ENCODE measurements at regions not wholly inside any gene's neighbourhood (a gene's known extent, or its start where the extent isn't known, plus 50 kb on each side); places are given as distances from the start of the nearest gene placed in this dataset.

DNA sequence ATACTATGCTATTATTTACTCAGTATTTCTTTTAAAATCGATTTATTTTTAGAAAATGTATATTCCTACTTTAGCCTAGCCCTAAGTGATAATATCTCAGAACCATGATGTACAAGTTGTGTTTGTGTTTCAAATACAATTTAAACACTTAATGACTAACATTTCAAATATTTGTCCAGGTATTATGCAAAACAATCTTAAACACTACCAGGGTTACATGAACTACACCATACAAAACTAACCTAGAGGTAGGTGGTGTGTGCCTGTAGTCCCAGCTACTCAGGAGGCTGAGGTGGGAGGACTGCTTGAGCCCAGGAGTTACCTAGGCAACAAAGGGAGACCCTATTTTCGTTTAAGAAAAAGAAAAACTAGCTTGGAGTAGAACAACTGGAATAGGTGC lies 83.0 kb upstream of the TMEM33 start:
- TF ChIP-seq, protein P1, sequence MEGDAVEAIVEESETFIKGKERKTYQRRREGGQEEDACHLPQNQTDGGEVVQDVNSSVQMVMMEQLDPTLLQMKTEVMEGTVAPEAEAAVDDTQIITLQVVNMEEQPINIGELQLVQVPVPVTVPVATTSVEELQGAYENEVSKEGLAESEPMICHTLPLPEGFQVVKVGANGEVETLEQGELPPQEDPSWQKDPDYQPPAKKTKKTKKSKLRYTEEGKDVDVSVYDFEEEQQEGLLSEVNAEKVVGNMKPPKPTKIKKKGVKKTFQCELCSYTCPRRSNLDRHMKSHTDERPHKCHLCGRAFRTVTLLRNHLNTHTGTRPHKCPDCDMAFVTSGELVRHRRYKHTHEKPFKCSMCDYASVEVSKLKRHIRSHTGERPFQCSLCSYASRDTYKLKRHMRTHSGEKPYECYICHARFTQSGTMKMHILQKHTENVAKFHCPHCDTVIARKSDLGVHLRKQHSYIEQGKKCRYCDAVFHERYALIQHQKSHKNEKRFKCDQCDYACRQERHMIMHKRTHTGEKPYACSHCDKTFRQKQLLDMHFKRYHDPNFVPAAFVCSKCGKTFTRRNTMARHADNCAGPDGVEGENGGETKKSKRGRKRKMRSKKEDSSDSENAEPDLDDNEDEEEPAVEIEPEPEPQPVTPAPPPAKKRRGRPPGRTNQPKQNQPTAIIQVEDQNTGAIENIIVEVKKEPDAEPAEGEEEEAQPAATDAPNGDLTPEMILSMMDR (IDR thresholded peaks at IDR 0.05): no peak

DNA sequence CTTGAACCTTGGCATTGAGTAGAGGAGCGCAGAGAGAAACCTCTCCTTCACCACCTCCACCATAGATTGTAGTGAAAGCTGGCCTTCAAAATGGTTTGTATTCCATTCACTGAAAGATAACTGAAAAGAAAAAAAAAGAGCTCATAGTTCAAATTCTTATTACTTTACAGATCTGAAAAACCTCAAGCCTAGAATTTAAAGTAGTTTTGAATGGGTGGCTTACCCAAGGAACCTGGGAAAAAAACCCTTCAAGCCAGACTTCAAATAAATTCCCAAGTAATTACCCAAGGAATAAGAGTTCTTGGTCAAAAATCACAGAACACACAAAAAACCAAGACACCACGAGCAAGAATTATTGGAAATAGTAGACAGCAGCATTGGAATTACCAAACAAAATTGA lies 83.6 kb upstream of the TMEM33 start:
- TF ChIP-seq, protein P1 (IDR thresholded peaks at IDR 0.05): no peak

DNA sequence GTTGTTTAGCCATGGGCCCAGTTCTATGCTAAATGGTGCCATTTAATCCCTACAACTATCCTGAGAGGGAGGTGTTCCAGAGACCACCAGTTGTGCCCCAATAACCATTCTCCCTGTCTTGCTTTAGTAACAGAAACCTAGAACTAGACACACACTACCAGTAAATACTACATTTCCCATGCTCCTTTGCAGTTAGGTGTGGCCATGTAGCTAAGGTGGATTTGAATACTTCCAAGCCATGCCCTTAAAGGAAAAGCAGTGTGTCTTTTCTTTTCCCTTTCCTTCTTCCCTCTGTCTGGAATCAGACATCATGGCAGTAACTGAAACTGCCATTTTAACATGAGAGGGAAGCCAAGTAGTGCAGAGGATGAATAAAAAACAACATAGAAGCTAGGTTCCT lies 90.9 kb upstream of the TMEM33 start:
- TF ChIP-seq, protein P1 (IDR thresholded peaks at IDR 0.05): no peak

DNA sequence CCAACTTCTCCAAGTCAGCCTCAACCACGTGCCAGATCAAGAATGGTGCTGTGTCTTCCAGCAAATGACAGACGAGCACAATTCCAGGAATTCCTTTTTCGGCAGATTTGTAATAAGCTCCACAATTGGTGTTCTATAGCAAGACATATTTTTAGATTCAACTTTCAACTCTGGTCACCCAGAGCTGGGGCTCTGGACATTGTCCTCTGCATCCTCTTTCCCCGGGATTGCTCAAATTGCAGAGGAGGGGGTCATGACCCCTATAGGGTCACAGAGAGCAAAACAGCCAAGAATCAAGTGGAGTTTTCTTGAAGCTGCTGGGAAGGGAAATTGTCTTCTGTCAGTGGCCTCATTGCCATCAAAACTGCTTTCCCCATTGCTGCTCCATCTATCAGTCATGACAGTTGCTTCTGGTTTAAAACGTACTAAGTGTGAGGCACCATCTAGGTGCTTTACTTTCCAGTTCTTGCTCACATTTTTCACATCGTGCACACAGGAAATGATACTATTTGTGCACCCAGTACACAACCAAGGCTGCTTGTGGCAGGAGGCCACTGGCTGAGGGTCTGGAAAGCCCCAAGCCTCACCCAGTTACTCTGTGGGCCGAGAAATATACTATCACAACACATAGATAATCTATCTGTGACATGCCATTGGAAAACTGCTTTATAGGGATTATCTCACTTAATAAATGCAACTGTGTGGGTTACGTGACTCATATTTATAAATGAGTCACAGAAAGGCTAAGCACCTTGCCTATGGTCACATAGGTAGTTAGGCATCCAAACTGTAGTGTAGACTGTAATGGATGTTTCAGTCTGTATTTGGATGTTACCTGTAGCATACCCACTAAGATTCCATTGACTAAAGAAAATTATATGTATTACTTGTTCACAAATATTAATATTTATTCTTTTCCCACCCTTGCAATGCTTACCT lies 91.7 kb upstream of the PHOX2B start:
- TF ChIP-seq, protein P1 (IDR thresholded peaks at IDR 0.05): no peak

DNA sequence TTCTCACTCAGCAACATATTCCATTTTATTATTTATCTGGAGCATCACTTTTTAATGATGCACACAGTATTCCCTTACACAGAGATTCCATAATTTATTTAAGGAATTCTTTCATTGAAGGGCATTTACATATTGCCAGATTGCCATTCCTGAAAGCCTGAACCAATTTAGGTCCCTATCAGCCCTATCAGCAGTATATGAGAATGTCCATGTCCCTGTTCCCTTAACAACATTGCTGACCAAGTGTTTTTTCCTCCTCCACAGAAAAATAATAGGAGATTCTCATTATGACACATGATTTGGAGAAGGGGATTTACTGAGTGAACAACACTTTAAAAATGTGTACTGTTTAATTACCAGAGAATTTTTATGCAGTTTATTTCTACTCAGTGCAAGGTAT lies 90.1 kb upstream of the PHOX2B start:
- TF ChIP-seq, protein P1 (IDR thresholded peaks at IDR 0.05): no peak

DNA sequence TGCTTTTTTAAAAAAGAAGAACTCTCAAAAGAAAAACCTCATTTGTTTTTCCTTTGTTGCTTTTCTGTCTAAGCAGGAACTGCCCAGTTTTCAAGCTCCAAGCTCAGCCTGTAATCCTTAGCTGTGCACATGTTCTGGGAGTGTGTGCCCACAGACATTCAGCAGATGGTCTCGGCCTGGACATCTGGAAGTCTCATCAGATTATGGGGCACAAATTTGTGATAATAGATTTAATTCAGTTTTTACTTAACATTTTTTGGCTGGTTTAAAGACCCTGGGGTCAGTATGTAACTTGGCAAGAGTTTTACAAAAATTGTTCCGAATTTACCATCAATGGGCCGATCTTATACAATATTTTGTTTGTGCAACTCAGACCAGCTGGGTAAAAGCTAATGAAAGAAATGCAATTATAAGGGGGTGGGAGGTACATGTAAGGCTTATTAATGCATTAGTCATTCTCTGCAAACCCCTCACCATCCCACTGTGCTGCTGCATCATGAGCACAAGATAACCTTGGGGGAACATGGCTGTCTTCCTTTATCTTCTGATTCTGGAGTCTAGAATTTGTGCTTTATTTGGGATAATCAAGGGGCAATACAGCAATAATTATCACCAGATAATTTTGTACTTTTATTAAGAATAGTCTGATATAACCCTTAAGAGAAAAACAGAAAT lies 86.9 kb upstream of the PHOX2B start:
- TF ChIP-seq, protein P1 (IDR thresholded peaks at IDR 0.05): no peak

DNA sequence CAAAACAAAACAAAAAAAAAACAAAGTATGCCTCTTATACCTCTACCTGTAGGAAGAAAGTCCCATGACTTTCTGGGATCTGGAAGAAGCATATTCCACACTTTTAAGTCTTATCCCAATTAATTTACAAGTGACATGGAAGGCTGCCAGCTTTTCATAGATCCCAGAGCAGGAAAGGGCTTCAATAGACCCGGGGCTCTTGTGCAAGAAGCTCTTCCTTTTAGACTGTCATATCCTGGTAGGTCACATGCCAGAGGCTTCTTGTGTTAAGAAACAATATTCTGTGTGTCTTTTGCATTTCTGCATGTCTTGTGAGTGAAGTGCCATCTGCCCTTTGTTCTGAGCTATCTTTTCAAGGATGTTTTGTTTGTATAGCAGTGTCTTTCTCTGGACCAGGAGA lies 84.4 kb upstream of the PHOX2B start:
- TF ChIP-seq, protein P1 (IDR thresholded peaks at IDR 0.05): no peak
